ENCODE measurements at regions not wholly inside any gene's neighbourhood (a gene's known extent, or its start where the extent isn't known, plus 50 kb on each side); places are given as distances from the start of the nearest gene placed in this dataset.

GRCh38 chr10:124313374-124313773 lies 105.3 kb downstream of the OAT start:
- TF ChIP-seq CTCF (IDR thresholded peaks at IDR 0.05) (no peak), POLR2A (IDR thresholded peaks at IDR 0.05) (no peak)
